DOHH2 (cell line): ENCODE measurements at regions not wholly inside any gene's neighbourhood (a gene's known extent, or its start where the extent isn't known, plus 50 kb on each side); places are given as distances from the start of the nearest gene placed in this dataset.

Experiments
- CTCF ChIP-seq: fragments of 200-600 bp; sonication (generic); IDR thresholded peaks from one replicate; pipeline ENCODE4 v1.5.1; 2014; ENCODE audit warnings: antibody characterized with exemption, mild to moderate bottlenecking, low read depth, low read length; ENCODE audit not compliant: poor library complexity, severe bottlenecking
- EZH2phosphoT487 ChIP-seq: fragments of 200-600 bp; sonication (generic); IDR thresholded peaks from 2 replicates; pipeline ENCODE4 v1.6.1; 2017; ENCODE audit warnings: borderline replicate concordance, mild to moderate bottlenecking, antibody characterized with exemption, low read length, moderate library complexity, mixed read lengths

- TF ChIP-seq CTCF (no peak), EZH2phosphoT487 (no peak)
Measured at GRCh38 chr2:59490994-59491393, 1062.5 kb downstream of the BCL11A start.
